H1 (cell line): ENCODE measurements at regions not wholly inside any gene's neighbourhood (a gene's known extent, or its start where the extent isn't known, plus 50 kb on each side); places are given as distances from the start of the nearest gene placed in this dataset.
A peak's percentile ranks its signal among the peaks of the same experiment; 100 is the strongest.

Experiments
- CTCF ChIA-PET: fragments of 300-600 bp; sonication (Branson Sonifier 250); formaldehyde crosslinking; loops from one replicate; lab custom pipeline; 2021; ENCODE audit not compliant: partially characterized antibody; lab: Charles Lee
- POLR2A ChIA-PET: fragments of 300-600 bp; sonication (Branson Sonifier 250); formaldehyde crosslinking; loops from one replicate; lab custom pipeline; 2021; ENCODE audit warnings: inconsistent platforms; ENCODE audit not compliant: partially characterized antibody; lab: Charles Lee
- DNase-seq, 2 experiments: peaks; one replicate each; pipeline versions ENCODE4 v3.0.0 to v3.0.0-alpha.2; 2010 to 2022; ENCODE audit warnings: low spot score in 2 of 2, low read depth in 1 of 2, mixed read lengths in 1 of 2
- FAIRE-seq: peaks from 2 replicates; lab custom pipeline; 2011; peaks lifted over from hg19 to GRCh38; lab: Jason Lieb, UNC
- H2AFZ ChIP-seq: 2 replicates; pipeline ENCODE4 v1.8.1; 2012; ENCODE audit warnings: low read length, inconsistent platforms
- H2AK5ac ChIP-seq: 2 replicates; pipeline ENCODE4 v1.6.1; 2013; ENCODE audit warnings: low read depth, low read length
- H2BK120ac ChIP-seq: replicated peaks from 2 replicates; pipeline ENCODE3; 2013; ENCODE audit warnings: low read depth, low read length, inconsistent platforms
- H2BK12ac ChIP-seq: 2 replicates; pipeline ENCODE4 v1.6.1; 2013; ENCODE audit warnings: low read depth, low read length
- H2BK15ac ChIP-seq: 2 replicates; pipeline ENCODE4 v1.6.1; 2013; ENCODE audit warnings: low read length
- H2BK20ac ChIP-seq: 2 replicates; pipeline ENCODE4 v1.6.1; 2013; ENCODE audit warnings: low read length
- H2BK5ac ChIP-seq: 2 replicates; pipeline ENCODE4 v1.6.1; 2013; ENCODE audit warnings: low read depth, low read length
- H3K14ac ChIP-seq: 2 replicates; pipeline ENCODE4 v1.6.1; 2013; ENCODE audit warnings: inconsistent platforms; ENCODE audit not compliant: insufficient read length
- H3K18ac ChIP-seq: 2 replicates; pipeline ENCODE4 v1.6.1; 2013; ENCODE audit warnings: low read length; ENCODE audit errors: extremely low read depth
- H3K23ac ChIP-seq: 2 replicates; pipeline ENCODE4 v1.6.1; 2013; ENCODE audit warnings: inconsistent platforms; ENCODE audit not compliant: insufficient read length
- H3K23me2 ChIP-seq: 2 replicates; pipeline ENCODE4 v1.6.1; 2013; ENCODE audit warnings: low read depth, low read length
- H3K27ac ChIP-seq: 2 replicates; pipeline ENCODE4 v1.6.1; 2011; ENCODE audit warnings: low read depth, low read length, inconsistent platforms
- H3K27me3 ChIP-seq, 4 experiments: replicated peaks in 1 of 4; 1 replicate in 1 of 4; 2 replicates in 3 of 4; pipeline versions ENCODE4 v1.6.1 to v1.8.1; 2011 to 2013; ENCODE audit warnings: low read length in 3 of 4, mild to moderate bottlenecking in 3 of 4, inconsistent platforms in 2 of 4, mixed read lengths in 2 of 4, moderate library complexity in 1 of 4; ENCODE audit not compliant: control insufficient read depth in 3 of 4, insufficient read depth in 3 of 4; ENCODE audit errors: extremely low read depth in 1 of 4
- H3K36me3 ChIP-seq, 4 experiments: 2 replicates each; pipeline versions ENCODE4 v1.6.1 to v1.8.1; 2011 to 2013; ENCODE audit warnings: mild to moderate bottlenecking in 4 of 4, low read length in 3 of 4, moderate library complexity in 2 of 4, control low read depth in 1 of 4, inconsistent platforms in 1 of 4; ENCODE audit not compliant: insufficient read depth in 4 of 4, control insufficient read depth in 2 of 4
- H3K4ac ChIP-seq: replicated peaks from 2 replicates; pipeline ENCODE3; 2013; ENCODE audit warnings: low read length, low read depth, mixed read lengths, inconsistent platforms; ENCODE audit not compliant: insufficient read length
- H3K4me1 ChIP-seq, 4 experiments: replicated peaks in 1 of 4; 1 replicate in 1 of 4; 2 replicates in 3 of 4; pipeline versions ENCODE4 v1.6.1 to v1.8.1; 2011 to 2013; ENCODE audit warnings: low read length in 3 of 4, inconsistent platforms in 2 of 4, mixed read lengths in 1 of 4; ENCODE audit not compliant: insufficient read depth in 4 of 4, control insufficient read depth in 3 of 4
- H3K4me2 ChIP-seq, 2 experiments: 2 replicates each; pipeline versions ENCODE4 v1.6.1 to v1.8.1; 2011 to 2013; ENCODE audit warnings: low read depth in 2 of 2, low read length in 2 of 2, control low read depth in 1 of 2, inconsistent platforms in 1 of 2, mild to moderate bottlenecking in 1 of 2; ENCODE audit not compliant: insufficient read depth in 1 of 2
- H3K4me3 ChIP-seq, 4 experiments: fragments of 200-600, 300-600 bp in 1 of 4; sonication (generic), shearing (Covaris generic), sonication (Bioruptor Twin) in 1 of 4; 2 replicates each; pipeline versions ENCODE4 v1.5.1 to v1.8.1; 2011 to 2016; ENCODE audit warnings: low read length in 4 of 4, low read depth in 3 of 4, control low read depth in 2 of 4, inconsistent platforms in 2 of 4, mild to moderate bottlenecking in 2 of 4, mixed read lengths in 1 of 4, moderate library complexity in 1 of 4; ENCODE audit not compliant: insufficient read depth in 2 of 4; ENCODE audit errors: extremely low read depth in 1 of 4
- H3K56ac ChIP-seq: replicated peaks from 2 replicates; pipeline ENCODE3; 2013; ENCODE audit warnings: low read depth, mild to moderate bottlenecking, mixed read lengths, low read length, inconsistent platforms; ENCODE audit not compliant: insufficient read length
- H3K79me1 ChIP-seq: 2 replicates; pipeline ENCODE4 v1.6.1; 2013; ENCODE audit warnings: low read depth, low read length, control low read depth
- H3K79me2 ChIP-seq, 2 experiments: 2 replicates each; pipeline versions ENCODE4 v1.6.1 to v1.8.1; 2012 to 2013; ENCODE audit warnings: low read length in 2 of 2, mild to moderate bottlenecking in 2 of 2, inconsistent platforms in 1 of 2; ENCODE audit not compliant: insufficient read depth in 2 of 2, control insufficient read depth in 1 of 2
- H3K9ac ChIP-seq, 4 experiments: replicated peaks in 1 of 4; 1 replicate in 1 of 4; 2 replicates in 3 of 4; pipeline versions ENCODE4 v1.6.1 to v1.8.1; 2011 to 2013; ENCODE audit warnings: low read depth in 3 of 4, low read length in 3 of 4, control low read depth in 2 of 4, mild to moderate bottlenecking in 2 of 4, moderate library complexity in 2 of 4, inconsistent platforms in 1 of 4; ENCODE audit errors: extremely low read depth in 1 of 4
- H3K9me3 ChIP-seq, 2 experiments: 2 replicates each; pipeline versions ENCODE4 v1.6.1 to v1.8.1; 2012 to 2013; ENCODE audit warnings: mild to moderate bottlenecking in 2 of 2, moderate library complexity in 2 of 2, control low read depth in 1 of 2, inconsistent platforms in 1 of 2, low read depth in 1 of 2, low read length in 1 of 2, mixed read lengths in 1 of 2; ENCODE audit not compliant: insufficient read depth in 2 of 2
- H4K20me1 ChIP-seq, 2 experiments: replicated peaks in 1 of 2; 2 replicates each; pipeline versions ENCODE3 to v1.8.1; 2011 to 2013; ENCODE audit warnings: inconsistent platforms in 2 of 2, low read length in 2 of 2, mild to moderate bottlenecking in 1 of 2; ENCODE audit not compliant: insufficient read depth in 2 of 2, control insufficient read depth in 1 of 2
- H4K5ac ChIP-seq: 2 replicates; pipeline ENCODE4 v1.6.1; 2013; ENCODE audit warnings: low read length, low read depth, mixed read lengths, inconsistent platforms; ENCODE audit not compliant: insufficient read length
- H4K8ac ChIP-seq: 2 replicates; pipeline ENCODE4 v1.8.0; 2013; ENCODE audit warnings: mild to moderate bottlenecking, moderate library complexity, low read length, inconsistent platforms; ENCODE audit not compliant: insufficient read depth; ENCODE audit errors: extremely low read depth
- H4K91ac ChIP-seq: replicated peaks from 2 replicates; pipeline ENCODE3; 2013; ENCODE audit warnings: low read length, mixed read lengths, inconsistent platforms; ENCODE audit not compliant: insufficient read length
- CREB1 ChIP-seq: IDR thresholded peaks from 2 replicates; pipeline ENCODE4 v1.6.1; 2012; ENCODE audit warnings: inconsistent platforms
- RAD21 ChIP-seq, 2 experiments: IDR thresholded peaks in 1 of 2; conservative IDR thresholded peaks in 1 of 2; 2 replicates each; pipeline ENCODE4 v1.6.1; 2011; ENCODE audit warnings: low read depth in 2 of 2, low read length in 2 of 2, improper control_type of control experiment in 1 of 2, inconsistent platforms in 1 of 2, mild to moderate bottlenecking in 1 of 2, moderate library complexity in 1 of 2
- SP4 ChIP-seq: IDR thresholded peaks from 2 replicates; pipeline ENCODE4 v1.6.1; 2012; ENCODE audit warnings: low read length, inconsistent platforms
- TCF12 ChIP-seq: IDR thresholded peaks from 2 replicates; pipeline ENCODE4 v1.6.1; 2011; ENCODE audit warnings: low read depth, mild to moderate bottlenecking, low read length
- TEAD4 ChIP-seq: IDR thresholded peaks from 2 replicates; pipeline ENCODE4 v1.6.1; 2012; ENCODE audit warnings: low read depth, low read length, inconsistent platforms, mixed read lengths
- WGBS, 2 experiments: shearing (Covaris generic) in 1 of 2; methylation state at CpG; one replicate each; pipeline versions ENCODE4 v1.1.6 to v1.1.7; 2013 to 2015; ENCODE audit warnings: low lambda C conversion rate in 2 of 2, mixed read lengths in 2 of 2, inconsistent platforms in 1 of 2, low coverage in 1 of 2, missing lambda C conversion rate in 1 of 2; ENCODE audit not compliant: insufficient replicate concordance in 2 of 2, insufficient coverage in 1 of 2, insufficient read length in 1 of 2; ENCODE audit errors: extremely low coverage in 1 of 2, missing lambda C conversion rate in 1 of 2; 5-methylcytosine and 5-hydroxymethylcytosine counted together
- TF ChIP-seq, protein P1 (sequence below), 3 experiments: IDR thresholded peaks; 1 replicate in 2 of 3; 2 replicates in 1 of 3; pipeline versions ENCODE4 v1.5.1 to v1.6.1; 2011; ENCODE audit warnings: low read length in 3 of 3, mild to moderate bottlenecking in 3 of 3, inconsistent platforms in 2 of 3, low read depth in 1 of 3, moderate library complexity in 1 of 3; ENCODE audit not compliant: insufficient read depth in 1 of 3; ENCODE audit errors: control extremely low read depth in 1 of 3

- Histone ChIP-seq H2BK120ac (no peak overlapping the region), H3K23me2 (no peaks in the 10 kb centered on the region), H4K8ac (no peak overlapping the region), H2AK5ac (no peak overlapping the region), H4K5ac (no peak overlapping the region), H2BK12ac (no peak overlapping the region)
- WGBS, 2 experiments: 52% methylated on average over 3 of the region's 3 CpGs; no CpG with 5 or more reads in 1 of the 2 experiments
- TF ChIP-seq, protein P1, sequence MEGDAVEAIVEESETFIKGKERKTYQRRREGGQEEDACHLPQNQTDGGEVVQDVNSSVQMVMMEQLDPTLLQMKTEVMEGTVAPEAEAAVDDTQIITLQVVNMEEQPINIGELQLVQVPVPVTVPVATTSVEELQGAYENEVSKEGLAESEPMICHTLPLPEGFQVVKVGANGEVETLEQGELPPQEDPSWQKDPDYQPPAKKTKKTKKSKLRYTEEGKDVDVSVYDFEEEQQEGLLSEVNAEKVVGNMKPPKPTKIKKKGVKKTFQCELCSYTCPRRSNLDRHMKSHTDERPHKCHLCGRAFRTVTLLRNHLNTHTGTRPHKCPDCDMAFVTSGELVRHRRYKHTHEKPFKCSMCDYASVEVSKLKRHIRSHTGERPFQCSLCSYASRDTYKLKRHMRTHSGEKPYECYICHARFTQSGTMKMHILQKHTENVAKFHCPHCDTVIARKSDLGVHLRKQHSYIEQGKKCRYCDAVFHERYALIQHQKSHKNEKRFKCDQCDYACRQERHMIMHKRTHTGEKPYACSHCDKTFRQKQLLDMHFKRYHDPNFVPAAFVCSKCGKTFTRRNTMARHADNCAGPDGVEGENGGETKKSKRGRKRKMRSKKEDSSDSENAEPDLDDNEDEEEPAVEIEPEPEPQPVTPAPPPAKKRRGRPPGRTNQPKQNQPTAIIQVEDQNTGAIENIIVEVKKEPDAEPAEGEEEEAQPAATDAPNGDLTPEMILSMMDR (IDR thresholded peaks at IDR 0.05; ENCODE audit: control extremely low read depth in 1 of 3, insufficient read depth in 1 of 3, low read depth in 1 of 3, low read length in 3 of 3): peak in 2 of 3 experiments; percentile 48 to 72; a peak in 2 of 4 replicates
- TF ChIP-seq TEAD4 (peak; percentile 86), CREB1 (no peak), RAD21 (IDR thresholded peaks at IDR 0.05 in 1 of 2, conservative IDR thresholded peaks at IDR 0.05 in 1 of 2; ENCODE audit: low read depth in 2 of 2, low read length in 2 of 2) (peak; percentile 84 to 85), TCF12 (no peak), SP4 (no peak)
- TF ChIP-seq, all 59 proteins: peak for 3
- Histone ChIP-seq H3K56ac (no peak overlapping the region), H2BK20ac (no peak overlapping the region), H2AFZ (no peak overlapping the region), H3K27me3 (no peaks in the 10 kb centered on the region), H3K14ac (no peak overlapping the region), H3K4me2 (no peak overlapping the region), H3K79me2 (no peaks in the 10 kb centered on the region), H3K27ac (no peak overlapping the region), H4K20me1 (no peaks in the 10 kb centered on the region), H3K9ac (no peak overlapping the region), H4K91ac (no peak overlapping the region), H3K36me3 (no peaks in the 10 kb centered on the region), H3K9me3 (no peaks in the 10 kb centered on the region), H3K4ac (no peak overlapping the region), H3K79me1 (no peaks in the 10 kb centered on the region), H2BK15ac (no peak overlapping the region), H3K4me1 (no peaks in the 10 kb centered on the region), H2BK5ac (no peak overlapping the region), H3K23ac (no peak overlapping the region), H3K18ac (no peak overlapping the region), H3K4me3 (no peak overlapping the region)
- DNase-seq: peak; percentile 5 to 59
- FAIRE-seq: peak; percentile 71
- ChIA-PET CTCF (interaction anchor here (0.6 to 1.5 kb wide), 36 partner anchors 8 to 1113 kb away, joined by 3 to 12 read pairs (median 3); no protein-coding TSS in a partner anchor), POLR2A (no interaction called here)
Observed at GRCh38 chr2:198374375-198375082, 570.1 kb downstream of the PLCL1 start.
